PFSK-1 (cell line): ENCODE measurements at regions not wholly inside any gene's neighbourhood (a gene's known extent, or its start where the extent isn't known, plus 50 kb on each side); places are given as distances from the start of the nearest gene placed in this dataset.

Experiments
- FOXP2 ChIP-seq: optimal IDR thresholded peaks from 2 replicates; pipeline ENCODE3; 2011; ENCODE audit warnings: borderline replicate concordance, control low read depth, inconsistent platforms; ENCODE audit not compliant: insufficient read depth; ENCODE audit errors: extremely low read length, extremely low read depth
- POLR2AphosphoS5 ChIP-seq: IDR thresholded peaks from 2 replicates; pipeline ENCODE4 v1.6.1; 2012; ENCODE audit warnings: low read depth, mild to moderate bottlenecking, control low read depth, low read length, moderate library complexity
- SIN3A ChIP-seq: IDR thresholded peaks from 2 replicates; pipeline ENCODE4 v1.6.1; 2012; ENCODE audit warnings: mild to moderate bottlenecking, low read length, moderate library complexity, borderline replicate concordance; ENCODE audit not compliant: insufficient read depth
- TAF1 ChIP-seq: IDR thresholded peaks from 2 replicates; pipeline ENCODE4 v1.6.1; 2012; ENCODE audit warnings: low read length, control low read depth, borderline replicate concordance; ENCODE audit not compliant: insufficient read depth
- TF ChIP-seq, protein P1 (sequence below), 2 experiments: IDR thresholded peaks; 2 replicates each; pipeline versions ENCODE4 v1.6.1 to v1.8.0; 2011 to 2012; ENCODE audit warnings: low read depth in 2 of 2, low read length in 2 of 2, control low read depth in 1 of 2, inconsistent platforms in 1 of 2, mild to moderate bottlenecking in 1 of 2, moderate library complexity in 1 of 2; ENCODE audit not compliant: insufficient read depth in 1 of 2

DNA sequence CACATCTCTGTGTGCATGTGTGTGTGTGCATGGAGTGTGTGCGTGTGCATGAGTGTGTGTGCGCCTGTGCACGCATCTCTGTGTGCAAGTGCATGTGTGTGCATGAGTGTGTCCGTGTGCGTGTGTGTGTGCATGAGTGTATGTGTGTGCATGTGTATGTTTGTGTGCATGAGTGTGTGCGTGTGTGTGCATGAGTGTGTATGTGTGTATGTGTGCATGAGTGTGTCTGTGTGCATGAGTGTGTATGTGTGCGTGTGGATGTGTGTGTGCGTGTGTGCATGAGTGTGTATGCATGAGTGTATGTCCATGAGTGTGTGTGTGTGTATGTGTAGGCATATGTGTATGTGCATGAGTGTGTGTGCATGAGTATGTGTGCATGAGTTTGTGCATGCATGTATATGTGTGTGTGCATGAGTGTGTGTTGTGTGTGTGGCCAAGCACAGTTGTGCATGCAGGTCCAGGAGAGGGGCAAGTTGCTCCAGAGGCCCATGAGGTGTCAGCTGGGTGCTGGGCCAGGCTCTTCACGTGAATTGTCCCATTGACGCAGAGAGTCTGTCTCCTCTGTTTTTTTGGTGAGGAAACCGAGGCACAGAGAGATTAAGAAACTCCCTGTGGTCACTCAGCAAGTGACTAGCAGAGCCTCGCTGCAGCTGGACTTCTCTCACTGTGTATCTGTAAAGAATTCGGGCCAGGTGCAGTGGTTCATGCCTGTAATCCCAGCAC, 75.5 kb downstream of the ASB1 start:
- TF ChIP-seq SIN3A = no peak
- TF ChIP-seq POLR2AphosphoS5 = no peak
- TF ChIP-seq, protein P1, sequence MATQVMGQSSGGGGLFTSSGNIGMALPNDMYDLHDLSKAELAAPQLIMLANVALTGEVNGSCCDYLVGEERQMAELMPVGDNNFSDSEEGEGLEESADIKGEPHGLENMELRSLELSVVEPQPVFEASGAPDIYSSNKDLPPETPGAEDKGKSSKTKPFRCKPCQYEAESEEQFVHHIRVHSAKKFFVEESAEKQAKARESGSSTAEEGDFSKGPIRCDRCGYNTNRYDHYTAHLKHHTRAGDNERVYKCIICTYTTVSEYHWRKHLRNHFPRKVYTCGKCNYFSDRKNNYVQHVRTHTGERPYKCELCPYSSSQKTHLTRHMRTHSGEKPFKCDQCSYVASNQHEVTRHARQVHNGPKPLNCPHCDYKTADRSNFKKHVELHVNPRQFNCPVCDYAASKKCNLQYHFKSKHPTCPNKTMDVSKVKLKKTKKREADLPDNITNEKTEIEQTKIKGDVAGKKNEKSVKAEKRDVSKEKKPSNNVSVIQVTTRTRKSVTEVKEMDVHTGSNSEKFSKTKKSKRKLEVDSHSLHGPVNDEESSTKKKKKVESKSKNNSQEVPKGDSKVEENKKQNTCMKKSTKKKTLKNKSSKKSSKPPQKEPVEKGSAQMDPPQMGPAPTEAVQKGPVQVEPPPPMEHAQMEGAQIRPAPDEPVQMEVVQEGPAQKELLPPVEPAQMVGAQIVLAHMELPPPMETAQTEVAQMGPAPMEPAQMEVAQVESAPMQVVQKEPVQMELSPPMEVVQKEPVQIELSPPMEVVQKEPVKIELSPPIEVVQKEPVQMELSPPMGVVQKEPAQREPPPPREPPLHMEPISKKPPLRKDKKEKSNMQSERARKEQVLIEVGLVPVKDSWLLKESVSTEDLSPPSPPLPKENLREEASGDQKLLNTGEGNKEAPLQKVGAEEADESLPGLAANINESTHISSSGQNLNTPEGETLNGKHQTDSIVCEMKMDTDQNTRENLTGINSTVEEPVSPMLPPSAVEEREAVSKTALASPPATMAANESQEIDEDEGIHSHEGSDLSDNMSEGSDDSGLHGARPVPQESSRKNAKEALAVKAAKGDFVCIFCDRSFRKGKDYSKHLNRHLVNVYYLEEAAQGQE (IDR thresholded peaks at IDR 0.05; ENCODE audit: insufficient read depth in 1 of 2, low read depth in 2 of 2, low read length in 2 of 2) = no peak
- no peak for TF ChIP-seq TAF1
- TF ChIP-seq FOXP2 = no peak
